Urinary bladder (tissue), 3 donors: ENCODE measurements at regions not wholly inside any gene's neighbourhood (a gene's known extent, or its start where the extent isn't known, plus 50 kb on each side); places are given as distances from the start of the nearest gene placed in this dataset.
"Not testable (repeated sequence)": the region's sequence is repeated elsewhere in the genome, so short reads cannot be mapped to it uniquely, and the experiment has no call there.

Source experiments
- DNase-seq: peaks from one replicate; pipeline ENCODE4 v3.0.0-alpha.2; 2015; ENCODE audit errors: extremely low spot score
- H3K27ac ChIP-seq: one replicate; pipeline ENCODE4 v1.5.1; 2013; ENCODE audit warnings: low read depth, mild to moderate bottlenecking, moderate library complexity
- H3K36me3 ChIP-seq: one replicate; pipeline ENCODE4 v1.6.1; 2013; ENCODE audit warnings: mild to moderate bottlenecking, moderate library complexity; ENCODE audit not compliant: insufficient read depth
- H3K4me1 ChIP-seq: one replicate; pipeline ENCODE4 v1.6.1; 2013; ENCODE audit warnings: mild to moderate bottlenecking, moderate library complexity; ENCODE audit not compliant: insufficient read depth
- H3K4me3 ChIP-seq: one replicate; pipeline ENCODE4 v1.5.1; 2013; ENCODE audit warnings: low read depth, low read length
- WGBS: extraction: QIAGEN DNeasy Blood & Tissue Kit; methylation state at CpG from one replicate; pipeline ENCODE4 v1.1.7; 2013; 5-methylcytosine and 5-hydroxymethylcytosine counted together
- donor health status: healthy with polysubstance abuse.
- donor health status: healthy.

DNA sequence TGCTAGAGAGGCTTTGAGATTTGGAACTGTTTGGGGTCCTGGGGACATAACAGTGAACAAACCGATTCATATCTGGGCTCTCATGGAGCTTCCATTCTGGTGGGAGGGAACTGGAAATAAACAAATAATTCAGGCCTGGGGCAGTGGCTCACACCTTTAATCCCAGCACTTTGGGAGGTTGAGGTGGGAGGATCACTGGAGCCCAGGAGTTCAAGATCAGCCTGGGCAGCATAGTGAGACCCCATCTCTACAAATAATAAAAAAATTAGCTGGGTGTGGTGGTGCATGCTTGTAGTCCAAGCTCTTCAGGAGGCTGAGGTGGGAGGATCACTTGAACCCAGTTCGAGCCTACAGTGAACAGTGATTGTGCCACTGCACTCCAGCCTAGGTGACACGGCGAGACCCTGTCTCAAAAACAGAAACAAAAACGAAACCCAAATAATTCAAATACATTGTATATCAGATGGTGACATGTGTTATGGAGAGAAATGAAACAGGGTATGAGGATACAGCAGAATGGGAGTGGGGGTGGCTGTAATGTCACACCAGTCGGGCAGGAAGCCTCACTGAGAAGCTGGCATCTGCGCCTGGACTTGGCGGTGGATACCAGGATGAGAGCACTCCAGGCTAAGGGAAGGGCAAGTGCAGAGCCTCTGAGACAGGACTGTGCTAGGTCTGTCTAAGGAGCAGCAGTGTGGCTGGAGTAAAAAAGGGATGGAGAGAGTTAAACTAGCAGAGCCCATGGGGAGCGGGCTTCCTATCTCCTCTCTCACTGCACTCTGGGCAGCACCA lies 131.1 kb upstream of the ZNF536 start:
- H3K4me1 ChIP-seq = no peaks in the 10 kb centered on the region
- H3K4me3 ChIP-seq = no peak overlapping the region

GRCh38 chr19:30244533-30244932 lies 127.7 kb upstream of the ZNF536 start:
- no peak for DNase-seq

More for the DNA sequence above, 131.1 kb upstream of the ZNF536 start:
- Histone ChIP-seq H3K36me3 (no peaks in the 10 kb centered on the region), H3K27ac (no peak overlapping the region)
- DNase-seq = no peak
- WGBS = 93% methylated on average over 9 of the region's 9 CpGs

DNA sequence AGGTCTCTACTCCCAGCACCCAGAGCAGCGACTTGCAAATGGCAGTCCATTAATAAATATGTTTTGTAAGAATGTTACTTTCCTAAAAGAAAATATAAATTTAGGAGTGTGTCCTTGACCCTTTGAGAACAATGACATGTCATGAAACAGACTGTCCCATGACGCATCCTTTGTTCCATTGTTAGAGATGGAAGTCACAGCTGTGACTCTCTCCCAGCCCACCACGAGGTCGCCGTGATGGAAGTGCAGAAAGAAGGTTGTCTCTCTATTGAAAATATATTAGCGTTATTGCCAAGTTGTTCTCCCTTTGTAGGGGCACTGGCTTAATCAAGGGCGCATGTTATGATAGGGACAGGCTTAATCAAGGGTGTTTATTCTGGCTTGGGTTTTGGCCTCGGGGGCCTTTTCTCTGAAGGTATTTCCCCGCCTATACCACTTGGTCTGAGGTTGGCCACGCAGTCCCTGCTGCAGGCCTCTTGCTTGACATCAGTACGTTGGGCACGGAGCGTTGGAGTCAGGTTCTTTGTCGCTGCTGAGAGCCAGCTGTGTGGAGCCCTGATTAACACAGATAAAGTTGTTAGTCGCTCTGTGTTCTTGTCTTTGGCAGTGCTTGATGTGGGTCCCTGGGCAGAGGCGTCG lies 126.7 kb upstream of the ZNF536 start:
- 89% methylated on average over 17 of the region's 17 CpGs for WGBS
- H3K27ac ChIP-seq = no peak overlapping the region
- DNase-seq = no peak
- no peak overlapping the region for H3K4me3 ChIP-seq
- H3K36me3 ChIP-seq = no peaks in the 10 kb centered on the region
- H3K4me1 ChIP-seq = no peaks in the 10 kb centered on the region

More at GRCh38 chr19:30244533-30244932, 127.7 kb upstream of the ZNF536 start:
- Histone ChIP-seq H3K4me3 (no peak overlapping the region), H3K4me1 (no peaks in the 10 kb centered on the region), H3K36me3 (no peaks in the 10 kb centered on the region), H3K27ac (no peak overlapping the region)
- 65% methylated on average over 4 of the region's 4 CpGs for WGBS

DNA sequence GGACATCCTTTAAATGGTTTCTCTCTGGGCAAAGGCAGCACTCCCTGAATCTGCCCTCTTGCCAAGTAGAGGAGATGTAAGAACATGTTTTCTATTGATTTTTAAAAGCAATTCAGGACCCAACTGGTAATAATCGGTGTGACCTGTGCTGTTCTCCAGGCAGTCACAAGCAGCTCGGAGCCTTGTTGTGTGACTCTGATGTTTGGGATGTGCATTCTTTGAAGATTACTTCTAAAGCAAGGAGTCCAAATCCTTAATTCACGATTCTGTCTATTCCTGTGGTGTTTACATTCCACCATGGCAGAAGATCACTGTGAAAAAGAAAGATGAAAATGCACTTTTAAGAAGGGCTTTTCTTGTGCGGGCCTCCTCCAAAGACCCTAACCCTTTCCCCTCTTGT lies 122.3 kb upstream of the ZNF536 start:
- DNase-seq = no peak
- H3K4me1 ChIP-seq = no peaks in the 10 kb centered on the region
- no peak overlapping the region for H3K4me3 ChIP-seq
- no peak overlapping the region for H3K27ac ChIP-seq
- WGBS = 30% methylated on average over 4 of the region's 4 CpGs
- H3K36me3 ChIP-seq = no peaks in the 10 kb centered on the region

DNA sequence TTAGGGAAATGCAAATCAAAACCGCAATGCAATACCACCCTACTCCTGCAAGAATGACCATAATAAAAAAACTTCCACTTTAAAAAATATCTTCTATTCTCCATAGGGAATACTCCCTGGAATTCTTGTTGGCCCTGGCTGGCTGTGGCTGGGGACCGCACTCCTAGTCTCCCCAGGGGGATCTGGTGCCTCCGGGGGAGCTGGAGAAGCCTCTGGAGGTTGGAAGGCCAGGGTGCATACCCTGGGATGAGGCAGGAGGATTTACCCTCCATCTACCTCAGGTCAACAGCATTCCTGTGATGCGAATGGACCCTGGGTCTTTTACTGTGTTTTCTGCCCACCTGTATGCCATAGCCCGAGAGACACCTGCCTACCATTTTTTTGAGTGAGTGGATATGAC lies 120.0 kb upstream of the ZNF536 start:
- 96% methylated on average over 5 of the region's 5 CpGs for WGBS
- Histone ChIP-seq H3K4me1 (no peaks in the 10 kb centered on the region), H3K4me3 (no peak overlapping the region), H3K27ac (no peak overlapping the region), H3K36me3 (no peaks in the 10 kb centered on the region)
- DNase-seq = no peak

DNA sequence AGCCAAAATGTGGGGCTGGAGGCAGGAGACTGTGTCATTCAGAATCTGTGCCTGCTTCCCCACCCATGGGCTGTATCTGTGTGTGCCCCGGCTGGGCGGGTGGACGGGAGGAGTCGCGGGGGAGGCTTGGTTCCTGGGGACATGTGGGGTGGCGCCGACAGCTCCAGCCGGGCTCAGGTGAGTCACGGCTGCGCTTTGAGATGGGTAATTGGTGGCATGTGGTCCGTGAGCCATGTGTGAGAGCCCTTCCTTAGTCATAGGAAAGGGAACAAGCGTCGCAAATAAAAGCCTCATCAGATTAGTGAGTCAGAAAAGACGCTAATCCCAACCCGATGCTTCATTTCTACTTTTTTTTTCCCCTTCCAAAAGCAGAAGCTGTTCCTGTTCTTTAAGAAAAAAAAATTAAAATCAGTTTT lies 118.6 kb upstream of the ZNF536 start:
- Histone ChIP-seq H3K27ac (peak overlapping the region; percentile 32), H3K4me3 (peak overlapping the region; percentile 3), H3K36me3 (no peaks in the 10 kb centered on the region), H3K4me1 (no peaks in the 10 kb centered on the region)
- 48% methylated on average over 15 of the region's 15 CpGs for WGBS
- no peak for DNase-seq

DNA sequence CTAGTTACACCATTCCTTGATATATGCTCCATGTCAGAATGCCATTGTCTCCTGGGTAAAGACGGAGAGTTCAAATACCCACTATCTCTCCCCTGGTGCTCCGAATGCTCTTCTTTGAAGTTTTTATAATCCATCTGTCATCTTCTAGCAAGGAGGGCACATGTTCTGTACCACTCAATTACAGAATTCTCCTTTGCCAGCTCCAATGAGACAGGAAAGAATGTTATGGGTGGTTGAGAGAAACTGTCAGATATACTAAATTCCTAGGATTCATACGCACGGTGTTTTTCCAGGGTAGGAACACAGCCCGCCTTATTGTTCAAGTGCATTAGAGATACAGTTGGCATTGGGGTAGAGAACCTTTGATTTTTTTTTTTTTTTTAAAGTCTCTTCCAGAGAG lies 118.0 kb upstream of the ZNF536 start:
- H3K4me1 ChIP-seq = no peaks in the 10 kb centered on the region
- WGBS = 56% methylated on average over 5 of the region's 5 CpGs
- no peaks in the 10 kb centered on the region for H3K36me3 ChIP-seq
- no peak overlapping the region for H3K4me3 ChIP-seq
- no peak overlapping the region for H3K27ac ChIP-seq
- DNase-seq = no peak

DNA sequence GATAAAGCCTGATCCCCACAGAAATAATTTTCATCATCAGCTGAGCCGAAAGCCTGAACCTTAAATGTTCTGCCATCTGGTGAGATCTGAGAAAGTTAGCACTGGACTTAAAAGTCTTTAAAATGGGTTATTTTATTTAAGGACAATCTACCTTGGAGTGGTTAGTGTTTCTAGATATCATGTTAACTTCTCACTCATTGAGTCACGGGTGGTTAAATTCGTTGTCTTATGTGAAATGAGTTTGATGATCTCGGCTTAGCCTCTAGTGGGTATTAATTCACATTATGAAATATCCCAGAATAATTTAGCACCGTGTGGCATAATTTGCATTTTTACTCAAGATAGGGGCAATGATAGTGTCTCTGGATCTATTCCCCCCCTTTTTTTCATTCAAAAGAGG lies 117.4 kb upstream of the ZNF536 start:
- Histone ChIP-seq H3K27ac (peak overlapping the region; percentile 29), H3K4me3 (no peak overlapping the region), H3K4me1 (no peaks in the 10 kb centered on the region), H3K36me3 (no peaks in the 10 kb centered on the region)
- 67% methylated on average over 5 of the region's 5 CpGs for WGBS
- no peak for DNase-seq

DNA sequence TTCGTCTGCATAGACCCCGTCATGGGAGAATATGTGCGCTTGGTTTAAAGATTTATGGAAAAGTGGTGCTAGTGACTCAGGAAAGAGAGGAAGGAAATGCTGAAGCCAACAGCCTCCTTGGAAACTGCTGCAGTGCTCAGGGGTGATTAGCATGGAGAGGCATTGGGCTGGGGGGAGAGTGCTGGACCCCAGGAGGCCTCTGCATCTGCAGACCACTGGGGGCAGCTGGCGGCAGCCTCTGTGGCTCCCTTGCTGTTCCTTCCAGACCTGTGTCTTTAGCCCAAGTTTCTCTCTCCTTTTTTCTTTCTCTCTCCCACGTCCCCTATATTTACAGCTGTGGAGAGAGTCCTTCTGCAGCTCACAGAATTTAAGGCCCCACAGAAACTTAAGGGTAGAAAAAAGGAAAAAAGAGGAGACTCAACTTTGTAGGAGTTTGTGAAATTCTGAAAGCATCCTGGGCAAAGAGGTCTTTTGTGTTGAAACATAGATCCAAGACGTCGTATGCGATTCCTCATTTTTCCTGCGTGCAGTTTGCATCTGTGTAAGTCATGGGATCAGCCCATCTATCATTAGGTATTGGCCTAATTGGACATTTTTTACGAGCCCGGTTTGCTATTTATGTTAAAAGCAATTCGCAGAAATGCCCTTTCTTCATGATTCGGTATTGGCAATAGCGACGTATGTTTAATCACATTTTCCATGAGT lies 116.2 kb upstream of the ZNF536 start:
- H3K36me3 ChIP-seq = no peaks in the 10 kb centered on the region
- DNase-seq = no peak
- no peak overlapping the region for H3K4me3 ChIP-seq
- 49% methylated on average over 15 of the region's 15 CpGs for WGBS
- H3K27ac ChIP-seq = no peak overlapping the region
- H3K4me1 ChIP-seq = no peaks in the 10 kb centered on the region

- no peaks in the 10 kb centered on the region for H3K36me3 ChIP-seq
- no peak overlapping the region for H3K4me3 ChIP-seq
- no peaks in the 10 kb centered on the region for H3K4me1 ChIP-seq
- WGBS = 33% methylated on average over 7 of the region's 7 CpGs
- no peak overlapping the region for H3K27ac ChIP-seq
- no peak for DNase-seq
These were observed 115.7 kb upstream of the ZNF536 start for GRCh38 chr19:30256496-30256850.

- Histone ChIP-seq H3K36me3 (no peaks in the 10 kb centered on the region), H3K4me3 (no peak overlapping the region), H3K27ac (no peak overlapping the region), H3K4me1 (no peaks in the 10 kb centered on the region)
- WGBS = 30% methylated on average over 6 of the region's 6 CpGs
- DNase-seq = no peak
These were observed 108.3 kb upstream of the ZNF536 start for GRCh38 chr19:30263830-30264381.

GRCh38 chr19:30265918-30266317 lies 106.3 kb upstream of the ZNF536 start:
- 86% methylated on average over 2 of the region's 2 CpGs for WGBS
- DNase-seq = not testable (repeated sequence)

GRCh38 chr19:30266687-30267086 lies 105.5 kb upstream of the ZNF536 start:
- no peak for DNase-seq
- Histone ChIP-seq H3K4me3 (no peak overlapping the region), H3K36me3 (no peaks in the 10 kb centered on the region), H3K4me1 (peaks cover 2% of the 10 kb centered on the region), H3K27ac (no peak overlapping the region)
- 87% methylated on average over 6 of the region's 6 CpGs for WGBS

More at GRCh38 chr19:30265918-30266317, 106.3 kb upstream of the ZNF536 start:
- not testable (repeated sequence) for H3K4me3 ChIP-seq, H3K4me1 ChIP-seq, H3K36me3 ChIP-seq, H3K27ac ChIP-seq

DNA sequence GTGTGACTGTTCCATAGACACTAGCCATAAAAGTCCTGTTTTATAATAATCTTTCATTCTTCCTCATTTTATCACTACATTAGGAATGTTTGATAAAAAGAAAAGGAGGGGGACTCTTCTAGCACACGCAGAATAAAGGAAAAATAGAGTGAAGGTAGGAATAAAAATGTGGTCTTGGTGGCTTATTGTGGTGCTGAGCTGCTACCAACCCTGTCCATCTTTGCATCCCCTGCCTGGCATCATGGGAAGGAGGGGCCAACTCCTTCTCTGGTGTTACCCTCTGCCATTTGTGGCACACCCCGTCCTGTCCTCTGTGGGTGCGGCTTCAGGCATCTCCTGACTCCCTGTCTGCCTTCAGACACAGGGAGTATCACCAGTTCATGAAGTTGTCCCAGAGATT lies 104.9 kb upstream of the ZNF536 start:
- H3K4me3 ChIP-seq = no peak overlapping the region
- H3K4me1 ChIP-seq = peaks cover 2% of the 10 kb centered on the region
- no peak overlapping the region for H3K27ac ChIP-seq
- DNase-seq = no peak
- no peaks in the 10 kb centered on the region for H3K36me3 ChIP-seq
- WGBS = 85% methylated on average over 3 of the region's 3 CpGs
